IPS-20b (cell line): ENCODE measurements at regions not wholly inside any gene's neighbourhood (a gene's known extent, or its start where the extent isn't known, plus 50 kb on each side); places are given as distances from the start of the nearest gene placed in this dataset.

ENCODE experiments used
- H3K27ac ChIP-seq: one replicate; pipeline ENCODE4 v1.5.1; 2013; ENCODE audit warnings: low read length
- H3K27me3 ChIP-seq: 2 replicates; pipeline ENCODE4 v1.6.1; 2013; ENCODE audit warnings: mild to moderate bottlenecking, low read length, inconsistent platforms; ENCODE audit not compliant: insufficient read depth
- H3K36me3 ChIP-seq: 2 replicates; pipeline ENCODE4 v1.6.1; 2013; ENCODE audit warnings: low read depth, mild to moderate bottlenecking, inconsistent platforms, low read length, moderate library complexity; ENCODE audit not compliant: insufficient read depth
- H3K4me1 ChIP-seq: 2 replicates; pipeline ENCODE4 v1.6.1; 2013; ENCODE audit warnings: mild to moderate bottlenecking, control low read depth, inconsistent platforms, low read length, moderate library complexity; ENCODE audit not compliant: insufficient read depth
- H3K4me3 ChIP-seq: 2 replicates; pipeline ENCODE4 v1.5.1; 2013; ENCODE audit warnings: mild to moderate bottlenecking, low read length, inconsistent platforms
- H3K9ac ChIP-seq: 2 replicates; pipeline ENCODE4 v1.6.1; 2013; ENCODE audit warnings: low read depth, mild to moderate bottlenecking, inconsistent platforms, low read length, moderate library complexity
- H3K9me3 ChIP-seq: 2 replicates; pipeline ENCODE4 v1.6.1; 2013; ENCODE audit warnings: mild to moderate bottlenecking, low read depth, low read length, inconsistent platforms; ENCODE audit not compliant: insufficient read depth

DNA sequence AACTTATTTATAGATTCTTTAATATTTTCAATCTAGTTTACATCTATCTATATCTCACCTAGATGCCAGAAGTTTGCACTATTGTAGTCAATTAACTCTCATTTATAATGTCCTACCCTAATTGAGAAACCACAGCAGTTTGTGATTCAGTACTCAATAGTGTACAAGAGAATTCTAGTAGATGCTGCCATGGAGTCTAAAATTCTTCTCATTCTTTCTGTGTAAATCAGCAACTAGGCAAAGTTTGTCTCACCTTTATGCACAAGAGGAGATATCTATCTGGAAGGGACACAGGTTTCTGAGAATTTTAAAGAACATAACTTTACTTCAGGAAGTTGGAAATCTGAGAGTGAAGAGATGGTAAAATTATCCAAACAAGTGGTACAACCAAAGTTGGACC, 173.0 kb upstream of the FBXL7 start:
- Histone ChIP-seq H3K27ac (no peak overlapping the region), H3K27me3 (no peaks in the 10 kb centered on the region), H3K4me3 (no peak overlapping the region), H3K9me3 (0 out of 2 replicates have a peak, but pooled peaks cover 2% of the 10 kb centered on the region), H3K36me3 (no peaks in the 10 kb centered on the region), H3K4me1 (no peaks in the 10 kb centered on the region), H3K9ac (no peak overlapping the region)

DNA sequence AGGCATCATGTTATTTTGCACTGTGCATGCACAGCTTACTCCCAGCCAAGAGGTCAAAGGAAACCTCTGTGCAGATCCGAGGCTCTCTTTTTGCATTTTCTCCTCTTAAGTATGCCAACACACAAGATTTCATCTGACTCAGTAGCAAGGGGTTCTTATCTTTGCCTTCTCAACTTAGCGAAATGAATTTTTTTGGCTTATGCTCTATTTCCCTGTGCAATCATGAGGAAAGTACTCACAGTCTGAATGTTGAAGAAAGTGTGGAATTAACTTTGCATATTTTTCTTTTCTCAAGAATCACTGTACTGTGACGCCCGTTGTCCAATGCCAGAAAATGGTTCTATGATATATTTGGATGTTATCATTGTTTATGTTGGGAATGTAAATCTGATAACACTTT, 173.5 kb upstream of the FBXL7 start:
- Histone ChIP-seq H3K27ac (no peak overlapping the region), H3K9ac (no peak overlapping the region), H3K4me1 (no peaks in the 10 kb centered on the region), H3K4me3 (no peak overlapping the region), H3K36me3 (no peaks in the 10 kb centered on the region), H3K9me3 (0 out of 2 replicates have a peak, but pooled peaks cover 2% of the 10 kb centered on the region), H3K27me3 (no peaks in the 10 kb centered on the region)

DNA sequence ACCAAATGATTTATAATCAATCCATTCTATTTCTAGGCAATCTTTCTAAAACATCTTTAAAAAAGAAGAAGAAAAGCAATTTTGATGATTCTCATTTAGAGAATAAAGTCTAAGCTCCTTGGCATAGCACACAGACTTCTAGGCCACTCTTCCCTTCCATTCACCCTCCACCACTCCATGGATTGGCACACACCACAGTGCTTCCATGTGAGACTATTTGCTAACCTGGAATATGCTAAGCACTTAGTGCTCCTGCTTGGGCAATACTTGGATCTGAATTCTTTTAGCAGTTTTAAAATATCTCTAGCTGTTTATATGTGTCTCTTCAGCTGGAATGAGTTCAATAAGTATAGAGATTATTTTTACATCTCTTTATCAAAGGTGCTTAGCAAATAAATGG, 177.6 kb upstream of the FBXL7 start:
- no peak overlapping the region for H3K27ac ChIP-seq
- no peaks in the 10 kb centered on the region for H3K4me1 ChIP-seq
- H3K36me3 ChIP-seq, result no peaks in the 10 kb centered on the region
- no peak overlapping the region for H3K9ac ChIP-seq
- no peaks in the 10 kb centered on the region for H3K27me3 ChIP-seq
- no peak overlapping the region for H3K4me3 ChIP-seq
- H3K9me3 ChIP-seq, result 0 out of 2 replicates have a peak, but pooled peaks cover 2% of the 10 kb centered on the region

DNA sequence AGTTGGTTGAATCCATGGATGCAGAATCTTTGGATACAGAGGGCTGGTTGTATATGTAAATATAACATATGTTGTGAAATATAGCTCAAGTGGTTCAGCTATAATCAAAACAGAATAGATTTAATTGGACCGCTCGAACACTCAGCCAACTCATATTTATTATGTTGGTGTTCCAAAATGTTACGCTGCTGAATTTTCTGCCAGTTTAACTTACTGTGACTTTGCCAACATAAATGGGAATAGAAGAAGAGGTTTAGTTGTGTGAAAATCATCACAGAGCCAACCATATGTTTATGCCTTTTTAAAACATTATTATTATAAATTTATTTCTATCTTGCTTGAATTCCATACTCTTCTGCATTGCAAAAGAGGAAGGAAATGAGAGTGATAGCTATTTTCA, 178.2 kb upstream of the FBXL7 start:
- no peaks in the 10 kb centered on the region for H3K4me1 ChIP-seq
- H3K27me3 ChIP-seq, result no peaks in the 10 kb centered on the region
- no peak overlapping the region for H3K27ac ChIP-seq
- H3K9me3 ChIP-seq, result 0 out of 2 replicates have a peak, but pooled peaks cover 2% of the 10 kb centered on the region
- H3K4me3 ChIP-seq, result no peak overlapping the region
- no peak overlapping the region for H3K9ac ChIP-seq
- H3K36me3 ChIP-seq, result no peaks in the 10 kb centered on the region

DNA sequence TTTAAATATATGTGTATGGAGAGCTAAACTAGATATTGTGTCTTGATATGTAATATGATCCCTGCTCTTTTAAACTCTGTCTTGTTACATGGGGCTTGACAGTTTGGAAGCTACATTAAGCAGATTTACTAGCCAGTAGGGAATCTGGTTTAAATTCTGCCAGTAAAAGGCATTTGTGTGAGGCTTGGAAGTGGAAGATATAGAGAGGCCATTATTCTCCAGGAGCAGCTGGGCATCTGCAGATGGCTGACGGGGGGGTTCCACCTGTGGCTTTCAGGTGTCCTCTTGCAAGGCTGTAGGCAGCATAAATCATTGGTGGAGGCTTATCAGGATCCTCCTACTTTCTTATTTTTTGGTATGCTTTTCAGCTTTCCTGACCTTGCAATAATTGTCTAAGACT, 179.1 kb upstream of the FBXL7 start:
- H3K9ac ChIP-seq, result no peak overlapping the region
- H3K27ac ChIP-seq, result no peak overlapping the region
- no peaks in the 10 kb centered on the region for H3K27me3 ChIP-seq
- 0 out of 2 replicates have a peak, but pooled peaks cover 2% of the 10 kb centered on the region for H3K9me3 ChIP-seq
- H3K36me3 ChIP-seq, result no peaks in the 10 kb centered on the region
- no peaks in the 10 kb centered on the region for H3K4me1 ChIP-seq
- H3K4me3 ChIP-seq, result no peak overlapping the region

DNA sequence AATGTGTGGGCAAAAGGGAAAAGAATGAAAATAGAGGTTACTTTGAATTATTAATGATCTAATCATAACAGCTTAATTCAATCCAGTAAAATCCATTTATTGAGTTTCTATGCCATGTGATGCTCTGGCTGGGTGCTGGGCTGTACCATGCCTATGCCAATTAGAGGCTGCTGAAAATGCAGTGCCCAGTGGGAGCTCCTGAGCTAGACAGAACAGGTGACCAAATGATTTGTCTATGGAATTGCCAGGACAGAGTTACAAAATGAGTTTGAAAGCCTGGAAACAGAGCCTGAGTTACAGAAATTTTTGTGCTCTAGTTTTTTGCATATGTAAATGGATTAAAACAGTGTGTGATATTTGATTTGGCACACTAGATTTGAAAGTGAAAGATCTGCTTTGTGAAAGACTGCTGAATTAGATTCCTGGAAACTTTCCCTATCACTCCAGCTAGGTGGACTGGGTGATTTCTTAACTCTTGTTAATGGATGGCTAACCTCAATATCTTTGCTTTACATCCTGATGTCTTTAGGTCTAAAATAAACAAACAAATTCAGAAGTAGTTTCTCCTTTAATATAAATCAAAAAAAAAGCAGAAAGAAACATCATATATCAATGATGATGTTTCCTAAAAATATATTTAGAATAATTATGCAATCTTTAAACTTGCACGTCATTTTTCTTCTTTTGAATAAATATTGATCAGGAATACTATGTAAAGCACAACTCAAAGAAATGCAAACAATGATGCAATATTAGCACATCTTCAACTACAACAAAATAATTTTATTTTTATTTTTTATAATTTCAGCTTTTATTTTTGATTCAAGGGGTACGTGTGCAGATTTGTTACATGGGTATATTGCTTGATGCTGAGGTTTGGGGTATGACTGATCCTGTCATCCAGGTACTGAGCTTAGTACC, 194.8 kb upstream of the FBXL7 start:
- Histone ChIP-seq H3K9me3 (no peaks in the 10 kb centered on the region), H3K9ac (no peak overlapping the region), H3K36me3 (no peaks in the 10 kb centered on the region), H3K4me1 (no peaks in the 10 kb centered on the region), H3K4me3 (no peak overlapping the region), H3K27ac (no peak overlapping the region), H3K27me3 (no peaks in the 10 kb centered on the region)

DNA sequence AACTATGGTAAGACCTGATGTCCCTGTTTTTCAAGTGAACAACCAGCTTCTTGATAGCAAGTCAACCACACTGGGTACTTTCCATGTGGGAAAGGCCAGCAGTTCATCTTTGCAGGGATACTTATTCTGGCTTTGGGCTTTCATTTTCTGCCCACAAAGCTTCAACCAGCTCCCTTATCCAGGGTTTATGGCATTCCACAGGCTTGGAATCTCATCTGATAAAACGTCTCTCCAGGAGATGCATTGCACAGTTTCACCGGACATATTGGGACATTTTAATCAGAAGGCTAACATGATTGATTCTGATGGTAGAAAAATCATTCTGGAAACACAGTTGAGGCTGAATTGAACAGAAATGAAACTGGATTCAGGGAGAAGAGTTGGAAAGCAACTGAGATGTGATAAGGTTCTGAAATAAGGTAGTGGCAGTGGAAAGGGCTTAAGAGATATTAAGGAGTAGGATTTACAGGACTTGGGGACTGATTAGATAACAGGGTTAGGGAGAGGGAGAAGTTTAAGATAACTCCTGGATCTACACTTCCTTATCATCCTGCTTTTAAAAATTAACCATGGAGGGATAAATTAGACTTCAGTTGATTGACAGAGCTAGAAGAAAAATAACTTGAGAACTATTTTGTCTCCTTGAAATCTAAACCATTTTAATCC, 195.8 kb upstream of the FBXL7 start:
- Histone ChIP-seq H3K9ac (no peak overlapping the region), H3K27ac (no peak overlapping the region), H3K27me3 (no peaks in the 10 kb centered on the region), H3K4me3 (no peak overlapping the region), H3K36me3 (no peaks in the 10 kb centered on the region), H3K4me1 (no peaks in the 10 kb centered on the region), H3K9me3 (no peaks in the 10 kb centered on the region)

DNA sequence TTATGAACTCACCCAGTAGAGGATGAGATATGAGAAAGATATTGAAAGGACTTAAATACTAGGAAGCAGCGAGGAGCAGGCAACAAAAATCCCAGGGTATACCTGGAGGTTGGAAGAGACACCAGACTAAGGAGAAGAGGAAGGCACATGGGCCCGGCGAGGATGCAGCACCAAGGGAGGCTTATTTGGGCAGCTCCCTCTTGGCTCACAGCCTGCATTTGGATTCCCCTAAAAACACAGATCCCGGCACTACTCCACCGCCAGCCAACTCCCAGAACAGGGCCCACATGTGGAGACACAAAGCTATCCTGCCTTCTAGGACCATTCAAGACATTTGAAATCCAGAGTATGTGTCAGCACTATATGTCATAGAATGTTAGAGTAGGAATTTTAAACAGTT, 199.8 kb upstream of the FBXL7 start:
- no peaks in the 10 kb centered on the region for H3K27me3 ChIP-seq
- H3K4me3 ChIP-seq, result no peak overlapping the region
- no peaks in the 10 kb centered on the region for H3K9me3 ChIP-seq
- H3K27ac ChIP-seq, result no peak overlapping the region
- no peak overlapping the region for H3K9ac ChIP-seq
- no peaks in the 10 kb centered on the region for H3K4me1 ChIP-seq
- no peaks in the 10 kb centered on the region for H3K36me3 ChIP-seq

DNA sequence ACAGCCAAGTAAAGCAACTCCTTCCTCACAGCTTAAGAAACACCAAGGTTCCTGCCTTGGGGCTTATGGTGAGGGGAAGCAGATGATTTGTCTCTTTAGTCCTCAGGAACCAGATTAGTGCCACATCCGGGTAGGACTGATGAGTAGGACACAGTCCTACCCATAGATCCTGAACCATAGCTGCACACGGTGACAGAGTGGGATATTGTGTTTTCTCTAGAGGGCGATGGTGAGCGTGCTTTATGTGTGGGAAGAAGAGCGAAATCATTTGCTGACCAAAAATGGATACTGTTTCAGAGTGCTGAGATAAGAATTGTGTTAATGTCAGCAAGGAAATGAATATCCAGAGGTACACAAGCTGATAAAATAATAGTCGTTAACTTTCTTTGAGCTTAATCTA, 209.0 kb upstream of the FBXL7 start:
- Histone ChIP-seq H3K27ac (no peak overlapping the region), H3K9me3 (no peaks in the 10 kb centered on the region; the same call in 1 of the 2 replicates), H3K36me3 (no peaks in the 10 kb centered on the region), H3K9ac (no peak overlapping the region), H3K4me1 (no peaks in the 10 kb centered on the region), H3K4me3 (no peak overlapping the region), H3K27me3 (no peaks in the 10 kb centered on the region)

DNA sequence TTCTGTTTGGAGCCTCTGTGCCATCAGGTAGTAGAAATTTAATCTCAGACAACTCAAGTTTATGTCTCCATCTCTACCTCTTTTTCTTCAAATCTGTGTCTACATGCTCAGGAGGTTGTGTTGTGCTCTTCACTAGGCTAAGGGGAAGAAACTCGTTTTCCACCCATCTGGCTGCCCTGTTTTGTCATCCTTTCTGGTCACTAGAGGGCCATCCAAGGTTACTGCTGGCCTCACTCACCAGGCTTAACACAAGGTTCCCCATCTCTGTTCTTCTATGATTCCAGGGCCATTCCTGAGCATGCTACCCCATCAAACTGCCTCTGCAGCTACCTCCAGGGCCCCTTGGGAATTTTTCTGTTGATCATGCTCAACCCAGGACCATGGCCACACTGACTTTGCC, 213.3 kb upstream of the FBXL7 start:
- Histone ChIP-seq H3K27me3 (no peaks in the 10 kb centered on the region), H3K27ac (no peak overlapping the region), H3K9ac (no peak overlapping the region), H3K9me3 (no peaks in the 10 kb centered on the region; the same call in 1 of the 2 replicates), H3K4me1 (no peaks in the 10 kb centered on the region), H3K4me3 (no peak overlapping the region), H3K36me3 (no peaks in the 10 kb centered on the region)

DNA sequence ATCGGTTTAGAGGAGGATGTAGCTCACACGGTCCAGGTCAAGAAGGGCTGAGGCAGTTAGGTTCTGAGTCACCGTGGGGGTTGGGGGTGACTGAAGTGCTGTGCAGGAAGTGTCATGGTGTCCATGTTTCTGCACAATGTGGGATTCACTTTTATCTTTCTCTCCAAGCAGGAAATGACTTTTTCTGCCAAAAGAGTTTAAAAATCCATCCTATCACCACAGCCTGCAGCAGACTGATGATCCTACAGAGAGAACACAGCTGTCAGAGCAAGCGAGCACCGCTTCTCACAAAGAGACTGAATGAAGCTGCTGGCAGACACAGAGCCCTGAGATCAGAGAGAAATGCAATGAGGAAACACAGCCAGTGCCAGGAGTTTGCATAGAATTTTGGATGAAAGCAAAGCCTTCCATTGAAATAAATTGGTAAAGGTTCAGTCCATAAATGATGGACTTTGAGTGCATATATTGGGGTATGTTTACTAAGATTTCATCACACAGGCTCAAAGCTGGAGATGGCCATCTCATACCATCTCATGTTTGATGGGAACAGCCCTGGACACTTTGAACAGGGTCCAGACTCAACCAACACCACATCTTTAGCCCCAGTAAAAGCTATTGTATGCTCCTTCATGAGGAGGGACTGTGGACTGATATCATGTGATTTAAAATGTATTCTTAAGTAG, 213.9 kb upstream of the FBXL7 start:
- no peak overlapping the region for H3K4me3 ChIP-seq
- no peaks in the 10 kb centered on the region for H3K36me3 ChIP-seq
- no peaks in the 10 kb centered on the region for H3K4me1 ChIP-seq
- H3K27me3 ChIP-seq, result no peaks in the 10 kb centered on the region
- no peak overlapping the region for H3K9ac ChIP-seq
- H3K9me3 ChIP-seq, result no peaks in the 10 kb centered on the region
- H3K27ac ChIP-seq, result no peak overlapping the region
